ENCODE measurements at regions not wholly inside any gene's neighbourhood (a gene's known extent, or its start where the extent isn't known, plus 50 kb on each side); places are given as distances from the start of the nearest gene placed in this dataset.

GRCh38 chr12:107169200-107169599 lies 75.9 kb upstream of the CRY1 start:
- H3K27ac ChIP-seq (replicated peaks), result no peak overlapping the region
- DNase-seq (ENCODE audit: low read depth in 1 of 2, low spot score in 1 of 2), result no peak
- TF ChIP-seq SPI1 (IDR thresholded peaks at IDR 0.05; ENCODE audit: borderline replicate concordance, low read depth), result no peak
- no peak for TF ChIP-seq CTCF (IDR thresholded peaks at IDR 0.05; ENCODE audit: insufficient read depth, low read length)
- TF ChIP-seq GABPA (IDR thresholded peaks at IDR 0.05; ENCODE audit: low read depth), result no peak
- no peak for TF ChIP-seq REST (IDR thresholded peaks at IDR 0.05; ENCODE audit: insufficient replicate concordance, low read depth)
- no peak for TF ChIP-seq POLR2AphosphoS5 (IDR thresholded peaks at IDR 0.05; ENCODE audit: low read depth)
- no peak overlapping the region for H3K4me3 ChIP-seq (replicated peaks; ENCODE audit: insufficient read depth, low read length)
- H3K27me3 ChIP-seq (ENCODE audit: insufficient read depth, poor library complexity, severe bottlenecking), result peaks cover 2% of the 10 kb centered on the region

- Histone ChIP-seq H3K4me3 (replicated peaks; ENCODE audit: insufficient read depth, low read length) (no peak overlapping the region), H3K27ac (replicated peaks) (no peak overlapping the region), H3K27me3 (ENCODE audit: insufficient read depth, poor library complexity, severe bottlenecking) (no peaks in the 10 kb centered on the region)
- TF ChIP-seq GABPA (IDR thresholded peaks at IDR 0.05; ENCODE audit: low read depth), result no peak
- no peak for TF ChIP-seq SPI1 (IDR thresholded peaks at IDR 0.05; ENCODE audit: borderline replicate concordance, low read depth)
- no peak for TF ChIP-seq POLR2AphosphoS5 (IDR thresholded peaks at IDR 0.05; ENCODE audit: low read depth)
- no peak for TF ChIP-seq CTCF (IDR thresholded peaks at IDR 0.05; ENCODE audit: insufficient read depth, low read length)
- no peak for TF ChIP-seq REST (IDR thresholded peaks at IDR 0.05; ENCODE audit: insufficient replicate concordance, low read depth)
- DNase-seq (ENCODE audit: low read depth in 1 of 2, low spot score in 1 of 2), result no peak
Observed at GRCh38 chr12:107178776-107179175, 85.4 kb upstream of the CRY1 start.

GRCh38 chr12:107179871-107180270 lies 86.5 kb upstream of the CRY1 start:
- no peak for DNase-seq (ENCODE audit: low read depth in 1 of 2, low spot score in 1 of 2)
- Histone ChIP-seq H3K4me3 (replicated peaks; ENCODE audit: insufficient read depth, low read length) (no peak overlapping the region), H3K27me3 (ENCODE audit: insufficient read depth, poor library complexity, severe bottlenecking) (no peaks in the 10 kb centered on the region), H3K27ac (replicated peaks) (no peak overlapping the region)
- TF ChIP-seq GABPA (IDR thresholded peaks at IDR 0.05; ENCODE audit: low read depth) (no peak), POLR2AphosphoS5 (IDR thresholded peaks at IDR 0.05; ENCODE audit: low read depth) (no peak)

GRCh38 chr12:107180272-107180671 lies 86.9 kb upstream of the CRY1 start:
- no peak for TF ChIP-seq CTCF (IDR thresholded peaks at IDR 0.05; ENCODE audit: insufficient read depth, low read length)
- no peak for TF ChIP-seq REST (IDR thresholded peaks at IDR 0.05; ENCODE audit: insufficient replicate concordance, low read depth)
- no peak for TF ChIP-seq GABPA (IDR thresholded peaks at IDR 0.05; ENCODE audit: low read depth)
- TF ChIP-seq SPI1 (IDR thresholded peaks at IDR 0.05; ENCODE audit: borderline replicate concordance, low read depth), result no peak
- no peak for TF ChIP-seq POLR2AphosphoS5 (IDR thresholded peaks at IDR 0.05; ENCODE audit: low read depth)
- no peak overlapping the region for H3K4me3 ChIP-seq (replicated peaks; ENCODE audit: insufficient read depth, low read length)
- H3K27ac ChIP-seq (replicated peaks), result no peak overlapping the region
- no peaks in the 10 kb centered on the region for H3K27me3 ChIP-seq (ENCODE audit: insufficient read depth, poor library complexity, severe bottlenecking)
- no peak for DNase-seq (ENCODE audit: low read depth in 1 of 2, low spot score in 1 of 2)

Measured in HL-60 (cell line).